ENCODE measurements at regions not wholly inside any gene's neighbourhood (a gene's known extent, or its start where the extent isn't known, plus 50 kb on each side); places are given as distances from the start of the nearest gene placed in this dataset.
"Not testable (repeated sequence)": the region's sequence is repeated elsewhere in the genome, so short reads cannot be mapped to it uniquely, and the experiment has no call there.

DNA sequence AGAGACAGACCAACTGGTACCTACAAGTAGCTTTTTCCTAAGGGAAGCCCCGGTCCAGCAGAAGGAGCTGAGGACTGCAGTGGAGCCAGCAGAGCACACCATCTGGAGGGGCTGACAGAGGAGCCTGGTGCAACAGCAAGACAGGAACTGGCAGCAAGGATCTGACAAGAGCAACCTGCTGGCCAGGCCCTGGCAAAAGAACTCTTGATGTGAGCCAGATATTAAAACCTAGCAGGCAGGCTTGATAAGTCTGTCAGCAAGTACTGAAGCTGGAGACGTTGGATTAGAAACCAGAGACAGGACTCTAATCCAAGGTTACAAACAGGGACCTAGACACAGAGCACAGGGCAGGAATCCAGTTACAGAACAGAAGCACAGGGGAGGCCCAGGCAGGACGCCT is 260.7 kb upstream of the MGAT5 start:
- Mint-ChIP-seq H3K27ac (no peak overlapping the region), H3K4me1 (no peaks in the 10 kb centered on the region), H3K27me3 (peaks cover 4% of the 10 kb centered on the region), H3K9me3 (ENCODE audit: insufficient read depth) (no peaks in the 10 kb centered on the region), H3K4me3 (no peak overlapping the region)
- H3K4me2 ChIP-seq (replicated peaks; ENCODE audit: low read depth, low read length, poor library complexity, severe bottlenecking): no peak overlapping the region
- no peaks in the 10 kb centered on the region for H3K36me3 ChIP-seq (replicated peaks in 1 of 2; ENCODE audit: control extremely low read depth in 1 of 2, control insufficient read depth in 1 of 2, extremely low read depth in 1 of 2, insufficient read depth in 2 of 2, low read length in 1 of 2)
- H3K9ac ChIP-seq (ENCODE audit: low read length): no peak overlapping the region
- peaks cover 0 to 3% (median 0%) of the 10 kb centered on the region in 3 donors for H3K9me3 ChIP-seq (ENCODE audit: control extremely low read depth in 1 of 3, control insufficient read depth in 2 of 3, insufficient read depth in 1 of 3, low read length in 2 of 3)
- ChIA-PET POLR2A (no interaction called here), CTCF (no interaction called here)
- H4K20me1 ChIP-seq (ENCODE audit: control insufficient read depth, insufficient read depth, low read length, poor library complexity, severe bottlenecking): no peaks in the 10 kb centered on the region
- H3K79me2 ChIP-seq (ENCODE audit: control insufficient read depth, insufficient read depth, low read length): no peaks in the 10 kb centered on the region
- 85% methylated on average over 2 of the region's 3 CpGs for WGBS (ENCODE audit: insufficient coverage)
- H3K27ac ChIP-seq (ENCODE audit: low read length in 2 of 2): no peak overlapping the region
- intact Hi-C loops (cut with micrococcal nuclease): no loop called here
- H3K27me3 ChIP-seq (replicated peaks in 1 of 4; ENCODE audit: control extremely low read depth in 1 of 4, control insufficient read depth in 3 of 4, insufficient read depth in 4 of 4, low read length in 3 of 4): peaks cover 0 to 2% (median 0%) of the 10 kb centered on the region in 4 experiments
- no peak overlapping the region for H2AFZ ChIP-seq (ENCODE audit: insufficient read depth, low read depth, low read length, poor library complexity, severe bottlenecking)
- TF ChIP-seq, protein P1, sequence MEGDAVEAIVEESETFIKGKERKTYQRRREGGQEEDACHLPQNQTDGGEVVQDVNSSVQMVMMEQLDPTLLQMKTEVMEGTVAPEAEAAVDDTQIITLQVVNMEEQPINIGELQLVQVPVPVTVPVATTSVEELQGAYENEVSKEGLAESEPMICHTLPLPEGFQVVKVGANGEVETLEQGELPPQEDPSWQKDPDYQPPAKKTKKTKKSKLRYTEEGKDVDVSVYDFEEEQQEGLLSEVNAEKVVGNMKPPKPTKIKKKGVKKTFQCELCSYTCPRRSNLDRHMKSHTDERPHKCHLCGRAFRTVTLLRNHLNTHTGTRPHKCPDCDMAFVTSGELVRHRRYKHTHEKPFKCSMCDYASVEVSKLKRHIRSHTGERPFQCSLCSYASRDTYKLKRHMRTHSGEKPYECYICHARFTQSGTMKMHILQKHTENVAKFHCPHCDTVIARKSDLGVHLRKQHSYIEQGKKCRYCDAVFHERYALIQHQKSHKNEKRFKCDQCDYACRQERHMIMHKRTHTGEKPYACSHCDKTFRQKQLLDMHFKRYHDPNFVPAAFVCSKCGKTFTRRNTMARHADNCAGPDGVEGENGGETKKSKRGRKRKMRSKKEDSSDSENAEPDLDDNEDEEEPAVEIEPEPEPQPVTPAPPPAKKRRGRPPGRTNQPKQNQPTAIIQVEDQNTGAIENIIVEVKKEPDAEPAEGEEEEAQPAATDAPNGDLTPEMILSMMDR (IDR thresholded peaks at IDR 0.05): no peak
- no peak for TF ChIP-seq EZH2 (IDR thresholded peaks at IDR 0.05; ENCODE audit: borderline replicate concordance, insufficient read depth, low read depth, low read length, poor library complexity, severe bottlenecking)
- H3K4me1 ChIP-seq (ENCODE audit: control insufficient read depth in 2 of 2, insufficient read depth in 2 of 2, low read length in 2 of 2): no peaks in the 10 kb centered on the region
- ATAC-seq (ENCODE audit: low read depth) (no peak), DNase-seq (no peak)
- no peak overlapping the region for H3K4me3 ChIP-seq (ENCODE audit: control extremely low read depth in 1 of 5, extremely low read depth in 1 of 5, insufficient read depth in 1 of 5, low read depth in 2 of 5, low read length in 4 of 5)

DNA sequence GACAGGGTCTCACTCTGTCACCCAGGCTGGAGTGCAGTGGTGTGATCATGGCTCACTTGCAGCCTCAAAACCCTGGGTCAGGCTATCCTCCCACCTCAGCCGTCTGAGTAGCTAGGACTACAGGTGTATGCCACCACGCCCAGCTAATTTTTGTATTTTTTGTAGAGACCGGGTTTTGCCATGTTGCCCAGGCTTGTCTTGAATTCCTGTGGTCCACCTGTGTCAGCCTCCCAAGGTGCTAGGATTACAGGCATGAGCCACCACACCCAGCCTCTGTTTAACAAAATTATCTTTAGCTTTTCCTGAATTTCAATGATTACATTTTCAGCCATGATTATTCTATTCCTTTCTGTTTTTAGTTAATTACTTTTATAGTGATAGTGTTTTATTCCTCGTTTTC is 255.1 kb upstream of the MGAT5 start:
- H3K4me3 Mint-ChIP-seq; H3K9me3 Mint-ChIP-seq (ENCODE audit: insufficient read depth); H3K9ac ChIP-seq (ENCODE audit: low read length); H3K27ac ChIP-seq (ENCODE audit: low read length in 2 of 2); H3K27me3 ChIP-seq (replicated peaks in 1 of 4; ENCODE audit: control extremely low read depth in 1 of 4, control insufficient read depth in 3 of 4, insufficient read depth in 4 of 4, low read length in 3 of 4); H3K4me1 ChIP-seq (ENCODE audit: control insufficient read depth in 2 of 2, insufficient read depth in 2 of 2, low read length in 2 of 2); H3K9me3 ChIP-seq (ENCODE audit: control extremely low read depth in 1 of 3, control insufficient read depth in 2 of 3, insufficient read depth in 1 of 3, low read length in 2 of 3); H2AFZ ChIP-seq (ENCODE audit: insufficient read depth, low read depth, low read length, poor library complexity, severe bottlenecking); H3K27ac Mint-ChIP-seq; H3K27me3 Mint-ChIP-seq; H4K20me1 ChIP-seq (ENCODE audit: control insufficient read depth, insufficient read depth, low read length, poor library complexity, severe bottlenecking); H3K4me3 ChIP-seq (ENCODE audit: control extremely low read depth in 1 of 5, extremely low read depth in 1 of 5, insufficient read depth in 1 of 5, low read depth in 2 of 5, low read length in 4 of 5); CTCF ChIA-PET; H3K4me2 ChIP-seq (replicated peaks; ENCODE audit: low read depth, low read length, poor library complexity, severe bottlenecking); H3K79me2 ChIP-seq (ENCODE audit: control insufficient read depth, insufficient read depth, low read length); POLR2A ChIA-PET; ATAC-seq (ENCODE audit: low read depth); H3K36me3 ChIP-seq (replicated peaks in 1 of 2; ENCODE audit: control extremely low read depth in 1 of 2, control insufficient read depth in 1 of 2, extremely low read depth in 1 of 2, insufficient read depth in 2 of 2, low read length in 1 of 2); H3K4me1 Mint-ChIP-seq; DNase-seq; intact Hi-C loops (cut with micrococcal nuclease): not testable (repeated sequence)
- WGBS (ENCODE audit: insufficient coverage): 100% methylated on average over 3 of the region's 4 CpGs
